ENCODE measurements at regions not wholly inside any gene's neighbourhood (a gene's known extent, or its start where the extent isn't known, plus 50 kb on each side); places are given as distances from the start of the nearest gene placed in this dataset.

DNA sequence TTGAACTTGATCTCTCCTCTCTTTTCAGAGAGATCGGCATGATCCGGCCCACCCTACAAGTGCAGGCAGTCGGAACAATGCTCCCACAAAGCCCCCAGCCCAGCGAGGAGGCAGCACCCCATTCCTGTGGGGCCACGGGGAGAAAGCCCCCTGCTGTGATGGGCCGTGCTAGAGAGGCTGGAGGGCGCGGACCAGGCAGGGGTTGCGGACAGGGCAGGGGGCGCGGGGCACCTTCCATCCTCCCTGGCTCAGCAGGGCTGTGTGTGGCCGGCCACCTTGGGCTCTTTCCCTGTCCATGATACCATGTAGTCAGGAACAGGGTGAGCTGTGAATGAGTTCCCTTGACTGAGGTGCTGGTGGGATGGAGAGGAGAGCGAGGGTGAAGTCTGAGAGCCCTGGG, 379.8 kb downstream of the BRD1 start:
- ATAC-seq: no peak
- TF ChIP-seq ZNF8 (CRISPR knock-in tag; IDR thresholded peaks at IDR 0.05): no peak
- TF ChIP-seq, protein P1, sequence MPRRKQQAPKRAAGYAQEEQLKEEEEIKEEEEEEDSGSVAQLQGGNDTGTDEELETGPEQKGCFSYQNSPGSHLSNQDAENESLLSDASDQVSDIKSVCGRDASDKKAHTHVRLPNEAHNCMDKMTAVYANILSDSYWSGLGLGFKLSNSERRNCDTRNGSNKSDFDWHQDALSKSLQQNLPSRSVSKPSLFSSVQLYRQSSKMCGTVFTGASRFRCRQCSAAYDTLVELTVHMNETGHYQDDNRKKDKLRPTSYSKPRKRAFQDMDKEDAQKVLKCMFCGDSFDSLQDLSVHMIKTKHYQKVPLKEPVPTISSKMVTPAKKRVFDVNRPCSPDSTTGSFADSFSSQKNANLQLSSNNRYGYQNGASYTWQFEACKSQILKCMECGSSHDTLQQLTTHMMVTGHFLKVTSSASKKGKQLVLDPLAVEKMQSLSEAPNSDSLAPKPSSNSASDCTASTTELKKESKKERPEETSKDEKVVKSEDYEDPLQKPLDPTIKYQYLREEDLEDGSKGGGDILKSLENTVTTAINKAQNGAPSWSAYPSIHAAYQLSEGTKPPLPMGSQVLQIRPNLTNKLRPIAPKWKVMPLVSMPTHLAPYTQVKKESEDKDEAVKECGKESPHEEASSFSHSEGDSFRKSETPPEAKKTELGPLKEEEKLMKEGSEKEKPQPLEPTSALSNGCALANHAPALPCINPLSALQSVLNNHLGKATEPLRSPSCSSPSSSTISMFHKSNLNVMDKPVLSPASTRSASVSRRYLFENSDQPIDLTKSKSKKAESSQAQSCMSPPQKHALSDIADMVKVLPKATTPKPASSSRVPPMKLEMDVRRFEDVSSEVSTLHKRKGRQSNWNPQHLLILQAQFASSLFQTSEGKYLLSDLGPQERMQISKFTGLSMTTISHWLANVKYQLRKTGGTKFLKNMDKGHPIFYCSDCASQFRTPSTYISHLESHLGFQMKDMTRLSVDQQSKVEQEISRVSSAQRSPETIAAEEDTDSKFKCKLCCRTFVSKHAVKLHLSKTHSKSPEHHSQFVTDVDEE (CRISPR knock-in tag; IDR thresholded peaks at IDR 0.05): no peak
- TF ChIP-seq TOX (CRISPR knock-in tag; IDR thresholded peaks at IDR 0.05; ENCODE audit: borderline replicate concordance): no peak
- TF ChIP-seq CSDC2 (CRISPR knock-in tag; IDR thresholded peaks at IDR 0.05): no peak
- TF ChIP-seq GLIS3 (CRISPR knock-in tag; IDR thresholded peaks at IDR 0.05): no peak
- TF ChIP-seq TCF4 (CRISPR knock-in tag; IDR thresholded peaks at IDR 0.05; ENCODE audit: borderline replicate concordance): no peak
- TF ChIP-seq, protein P2, sequence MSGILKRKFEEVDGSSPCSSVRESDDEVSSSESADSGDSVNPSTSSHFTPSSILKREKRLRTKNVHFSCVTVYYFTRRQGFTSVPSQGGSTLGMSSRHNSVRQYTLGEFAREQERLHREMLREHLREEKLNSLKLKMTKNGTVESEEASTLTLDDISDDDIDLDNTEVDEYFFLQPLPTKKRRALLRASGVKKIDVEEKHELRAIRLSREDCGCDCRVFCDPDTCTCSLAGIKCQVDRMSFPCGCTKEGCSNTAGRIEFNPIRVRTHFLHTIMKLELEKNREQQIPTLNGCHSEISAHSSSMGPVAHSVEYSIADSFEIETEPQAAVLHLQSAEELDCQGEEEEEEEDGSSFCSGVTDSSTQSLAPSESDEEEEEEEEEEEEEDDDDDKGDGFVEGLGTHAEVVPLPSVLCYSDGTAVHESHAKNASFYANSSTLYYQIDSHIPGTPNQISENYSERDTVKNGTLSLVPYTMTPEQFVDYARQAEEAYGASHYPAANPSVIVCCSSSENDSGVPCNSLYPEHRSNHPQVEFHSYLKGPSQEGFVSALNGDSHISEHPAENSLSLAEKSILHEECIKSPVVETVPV (CRISPR knock-in tag; IDR thresholded peaks at IDR 0.05): no peak
- TF ChIP-seq ZC3H10 (CRISPR knock-in tag; IDR thresholded peaks at IDR 0.05): no peak
- no peak for TF ChIP-seq ARNTL (CRISPR knock-in tag; IDR thresholded peaks at IDR 0.05; ENCODE audit: borderline replicate concordance, low read depth)
- TF ChIP-seq, protein P3, sequence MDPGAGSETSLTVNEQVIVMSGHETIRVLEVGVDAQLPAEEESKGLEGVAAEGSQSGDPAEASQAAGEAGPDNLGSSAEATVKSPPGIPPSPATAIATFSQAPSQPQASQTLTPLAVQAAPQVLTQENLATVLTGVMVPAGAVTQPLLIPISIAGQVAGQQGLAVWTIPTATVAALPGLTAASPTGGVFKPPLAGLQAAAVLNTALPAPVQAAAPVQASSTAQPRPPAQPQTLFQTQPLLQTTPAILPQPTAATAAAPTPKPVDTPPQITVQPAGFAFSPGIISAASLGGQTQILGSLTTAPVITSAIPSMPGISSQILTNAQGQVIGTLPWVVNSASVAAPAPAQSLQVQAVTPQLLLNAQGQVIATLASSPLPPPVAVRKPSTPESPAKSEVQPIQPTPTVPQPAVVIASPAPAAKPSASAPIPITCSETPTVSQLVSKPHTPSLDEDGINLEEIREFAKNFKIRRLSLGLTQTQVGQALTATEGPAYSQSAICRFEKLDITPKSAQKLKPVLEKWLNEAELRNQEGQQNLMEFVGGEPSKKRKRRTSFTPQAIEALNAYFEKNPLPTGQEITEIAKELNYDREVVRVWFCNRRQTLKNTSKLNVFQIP (CRISPR knock-in tag; IDR thresholded peaks at IDR 0.05; ENCODE audit: borderline replicate concordance, low read depth): no peak
- TF ChIP-seq, protein P4, sequence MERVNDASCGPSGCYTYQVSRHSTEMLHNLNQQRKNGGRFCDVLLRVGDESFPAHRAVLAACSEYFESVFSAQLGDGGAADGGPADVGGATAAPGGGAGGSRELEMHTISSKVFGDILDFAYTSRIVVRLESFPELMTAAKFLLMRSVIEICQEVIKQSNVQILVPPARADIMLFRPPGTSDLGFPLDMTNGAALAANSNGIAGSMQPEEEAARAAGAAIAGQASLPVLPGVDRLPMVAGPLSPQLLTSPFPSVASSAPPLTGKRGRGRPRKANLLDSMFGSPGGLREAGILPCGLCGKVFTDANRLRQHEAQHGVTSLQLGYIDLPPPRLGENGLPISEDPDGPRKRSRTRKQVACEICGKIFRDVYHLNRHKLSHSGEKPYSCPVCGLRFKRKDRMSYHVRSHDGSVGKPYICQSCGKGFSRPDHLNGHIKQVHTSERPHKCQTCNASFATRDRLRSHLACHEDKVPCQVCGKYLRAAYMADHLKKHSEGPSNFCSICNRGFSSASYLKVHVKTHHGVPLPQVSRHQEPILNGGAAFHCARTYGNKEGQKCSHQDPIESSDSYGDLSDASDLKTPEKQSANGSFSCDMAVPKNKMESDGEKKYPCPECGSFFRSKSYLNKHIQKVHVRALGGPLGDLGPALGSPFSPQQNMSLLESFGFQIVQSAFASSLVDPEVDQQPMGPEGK (CRISPR knock-in tag; IDR thresholded peaks at IDR 0.05; ENCODE audit: borderline replicate concordance): no peak
- TF ChIP-seq SNAI2 (CRISPR knock-in tag; IDR thresholded peaks at IDR 0.05): no peak
- TF ChIP-seq ZFP30 (CRISPR knock-in tag; IDR thresholded peaks at IDR 0.05): no peak

DNA sequence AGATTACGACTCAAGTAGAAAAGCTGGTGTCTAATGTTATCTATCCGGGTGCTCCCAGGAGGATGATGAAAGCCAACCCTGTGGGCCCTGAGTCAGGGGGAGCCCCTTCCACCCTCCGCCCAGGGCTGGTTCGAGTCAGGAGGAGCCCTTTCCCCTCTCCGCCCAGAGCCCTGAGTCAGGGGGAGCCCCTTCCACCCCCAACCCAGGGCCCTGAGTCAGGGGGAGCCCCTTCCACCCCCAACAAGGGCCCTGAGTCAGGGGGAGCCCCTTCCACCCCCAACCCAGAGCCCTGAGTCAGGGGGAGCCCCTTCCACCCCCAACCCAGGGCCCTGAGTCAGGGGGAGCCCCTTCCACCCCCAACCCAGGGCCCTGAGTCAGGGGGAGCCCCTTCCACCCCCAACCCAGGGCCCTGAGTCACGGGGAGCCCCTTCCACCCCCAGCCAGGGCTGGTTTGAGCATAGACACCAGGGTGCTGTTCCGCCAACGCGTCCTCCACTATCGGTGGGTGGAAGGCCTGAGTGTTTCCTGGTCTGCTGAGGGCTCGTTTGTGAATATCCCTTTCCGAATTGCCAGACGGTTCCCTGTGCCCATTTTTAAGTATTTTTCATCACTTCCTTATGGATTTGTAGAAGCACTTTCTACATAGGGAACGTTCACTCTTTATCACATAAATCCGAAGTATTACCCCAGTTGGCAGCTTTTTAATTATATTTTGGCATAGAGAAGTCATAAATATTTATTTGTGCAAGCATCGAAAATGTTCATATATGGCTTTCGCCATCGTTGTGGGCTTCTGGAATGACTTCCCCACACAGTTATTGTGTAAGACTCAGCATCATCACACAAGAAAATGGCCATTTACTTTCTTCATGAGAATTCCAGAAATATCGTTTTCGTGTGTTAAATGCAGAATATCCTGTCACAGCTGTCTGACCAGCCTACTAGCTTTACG, 380.6 kb downstream of the BRD1 start:
- TF ChIP-seq ZFP30 (CRISPR knock-in tag; IDR thresholded peaks at IDR 0.05) (no peak), OSR1 (CRISPR knock-in tag; IDR thresholded peaks at IDR 0.05) (no peak), ZFP3 (CRISPR knock-in tag; IDR thresholded peaks at IDR 0.05) (no peak), TOX (CRISPR knock-in tag; IDR thresholded peaks at IDR 0.05; ENCODE audit: borderline replicate concordance) (no peak), SNAI2 (CRISPR knock-in tag; IDR thresholded peaks at IDR 0.05) (no peak), ZNF8 (CRISPR knock-in tag; IDR thresholded peaks at IDR 0.05) (no peak), GLIS3 (CRISPR knock-in tag; IDR thresholded peaks at IDR 0.05) (no peak), CSDC2 (CRISPR knock-in tag; IDR thresholded peaks at IDR 0.05) (no peak)
- TF ChIP-seq, protein P5, sequence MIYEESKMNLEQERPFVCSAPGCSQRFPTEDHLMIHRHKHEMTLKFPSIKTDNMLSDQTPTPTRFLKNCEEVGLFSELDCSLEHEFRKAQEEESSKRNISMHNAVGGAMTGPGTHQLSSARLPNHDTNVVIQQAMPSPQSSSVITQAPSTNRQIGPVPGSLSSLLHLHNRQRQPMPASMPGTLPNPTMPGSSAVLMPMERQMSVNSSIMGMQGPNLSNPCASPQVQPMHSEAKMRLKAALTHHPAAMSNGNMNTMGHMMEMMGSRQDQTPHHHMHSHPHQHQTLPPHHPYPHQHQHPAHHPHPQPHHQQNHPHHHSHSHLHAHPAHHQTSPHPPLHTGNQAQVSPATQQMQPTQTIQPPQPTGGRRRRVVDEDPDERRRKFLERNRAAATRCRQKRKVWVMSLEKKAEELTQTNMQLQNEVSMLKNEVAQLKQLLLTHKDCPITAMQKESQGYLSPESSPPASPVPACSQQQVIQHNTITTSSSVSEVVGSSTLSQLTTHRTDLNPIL (CRISPR knock-in tag; IDR thresholded peaks at IDR 0.05; ENCODE audit: low read depth): no peak
- no peak for ATAC-seq

DNA sequence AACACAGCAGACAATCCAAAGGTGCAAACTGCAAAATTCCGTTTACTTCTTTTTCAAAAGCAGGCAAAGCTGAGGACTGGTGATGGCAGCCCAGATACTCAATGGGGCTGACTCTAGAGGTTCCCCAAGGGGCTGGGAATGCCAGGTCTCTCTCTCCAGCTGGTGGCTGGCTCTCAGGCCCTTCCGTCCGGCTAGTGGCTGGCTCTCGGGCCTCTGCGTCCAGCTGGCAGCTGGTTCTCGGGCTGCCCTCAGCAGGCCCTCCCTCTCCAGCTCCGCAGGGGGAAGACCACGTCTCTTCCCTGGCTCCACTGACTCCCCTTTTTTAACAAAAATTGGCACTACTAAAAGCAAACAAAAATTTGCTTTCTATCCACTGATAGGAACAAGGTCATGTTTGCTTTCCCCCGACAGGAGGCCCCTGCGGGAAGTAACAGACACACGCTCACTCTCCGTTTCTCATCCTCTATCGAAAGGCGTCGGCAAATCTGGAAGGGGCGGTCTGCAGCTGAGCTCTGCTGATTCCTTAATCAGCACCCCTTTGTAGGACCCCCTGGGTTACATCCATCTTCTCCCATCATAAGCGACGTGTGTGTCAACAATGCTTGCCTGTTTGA, 381.4 kb downstream of the BRD1 start:
- no peak for ATAC-seq
- TF ChIP-seq ZNF70 (CRISPR knock-in tag; IDR thresholded peaks at IDR 0.05) (no peak), ZNF565 (CRISPR knock-in tag; conservative IDR thresholded peaks at IDR 0.05; ENCODE audit: low read depth) (no peak), TOX (CRISPR knock-in tag; IDR thresholded peaks at IDR 0.05; ENCODE audit: borderline replicate concordance) (no peak), RARB (CRISPR knock-in tag; IDR thresholded peaks at IDR 0.05) (no peak), ZC3H10 (CRISPR knock-in tag; IDR thresholded peaks at IDR 0.05) (no peak), PPARA (CRISPR knock-in tag; IDR thresholded peaks at IDR 0.05; ENCODE audit: borderline replicate concordance) (no peak), GLIS3 (CRISPR knock-in tag; IDR thresholded peaks at IDR 0.05) (no peak), CSDC2 (CRISPR knock-in tag; IDR thresholded peaks at IDR 0.05) (no peak), ARNTL (CRISPR knock-in tag; IDR thresholded peaks at IDR 0.05; ENCODE audit: borderline replicate concordance, low read depth) (no peak), TCF4 (CRISPR knock-in tag; IDR thresholded peaks at IDR 0.05; ENCODE audit: borderline replicate concordance) (no peak)
- TF ChIP-seq, protein P5 (CRISPR knock-in tag; IDR thresholded peaks at IDR 0.05; ENCODE audit: low read depth): no peak
- TF ChIP-seq, protein P3 (CRISPR knock-in tag; IDR thresholded peaks at IDR 0.05; ENCODE audit: borderline replicate concordance, low read depth): no peak
- TF ChIP-seq, protein P2 (CRISPR knock-in tag; IDR thresholded peaks at IDR 0.05): no peak

Measured in SK-N-SH treated with all-trans-retinoic acid at 6 μM for 48 hours (cell line).